ENCODE measurements at regions not wholly inside any gene's neighbourhood (a gene's known extent, or its start where the extent isn't known, plus 50 kb on each side); places are given as distances from the start of the nearest gene placed in this dataset.

- Histone ChIP-seq H2AFZ (ENCODE audit: low read length) (no peak overlapping the region), H3K9ac (ENCODE audit: low read length) (peak overlapping the region; percentile 86), H3K27me3 (ENCODE audit: low read length) (no peaks in the 10 kb centered on the region), H3K4me2 (ENCODE audit: low read length) (peak overlapping the region; percentile 62), H3K4me1 (ENCODE audit: insufficient read depth, low read length) (peaks cover 65% of the 10 kb centered on the region), H3K9me2 (replicated peaks; ENCODE audit: low read length) (no peaks in the 10 kb centered on the region), H3F3A (ENCODE audit: low read length, unreplicated experiment) (peaks cover 19% of the 10 kb centered on the region), H3K79me2 (ENCODE audit: low read length) (no peaks in the 10 kb centered on the region), H3K4me3 (ENCODE audit: low read length) (no peak overlapping the region), H3K36me3 (ENCODE audit: low read depth, low read length) (no peaks in the 10 kb centered on the region), H3K9me3 (ENCODE audit: low read length) (no peaks in the 10 kb centered on the region), H3K27ac (ENCODE audit: low read length) (peak overlapping the region; percentile 100), H4K20me1 (ENCODE audit: low read length) (no peaks in the 10 kb centered on the region)
- POLR2A ChIA-PET (ENCODE audit: unreplicated experiment) = no interaction called here
- no peak for ATAC-seq
- DNase-seq = no peak
- CTCF ChIA-PET = no interaction called here
- intact Hi-C loops (cut with micrococcal nuclease) = loop anchor here (5.0 kb wide), 1 partner anchor 139 kb away; no protein-coding TSS in a partner anchor
- no peak for TF ChIP-seq CTCF (conservative IDR thresholded peaks at IDR 0.05; ENCODE audit: low read depth, low read length)
- TF ChIP-seq EZH2 (IDR thresholded peaks at IDR 0.05; ENCODE audit: low read length, unreplicated experiment) = no peak
- TF ChIP-seq EZH2phosphoT487 (IDR thresholded peaks at IDR 0.05; ENCODE audit: borderline replicate concordance, low read length) = no peak
- no TSS peak for BruUV-seq (replicated peaks)
Observed at GRCh38 chr6:144896289-144896688, 611.2 kb downstream of the UTRN start.

DNA sequence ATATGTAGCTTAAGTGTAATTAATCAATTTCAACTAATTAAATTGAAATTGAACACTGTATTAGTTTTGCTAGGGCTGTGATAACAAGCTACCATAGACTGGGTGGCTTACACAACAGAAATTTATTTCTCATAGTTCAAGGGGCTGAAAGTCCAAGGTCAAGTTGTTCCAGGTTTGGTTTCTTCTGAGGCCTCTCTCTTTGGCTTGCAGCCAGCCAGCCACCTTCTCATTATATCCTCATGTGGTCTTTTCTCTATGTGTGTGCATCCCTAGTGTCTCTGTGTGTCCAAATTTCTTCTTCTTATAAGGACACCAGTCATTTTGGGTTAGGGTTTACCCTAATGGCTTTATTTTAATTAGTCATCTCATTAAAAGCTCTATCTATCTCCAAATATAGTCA is 611.7 kb downstream of the UTRN start:
- Histone ChIP-seq H3K9me3 (ENCODE audit: low read length) (no peaks in the 10 kb centered on the region), H3K27me3 (ENCODE audit: low read length) (no peaks in the 10 kb centered on the region), H3F3A (ENCODE audit: low read length, unreplicated experiment) (peaks cover 19% of the 10 kb centered on the region), H2AFZ (ENCODE audit: low read length) (no peak overlapping the region), H3K4me1 (ENCODE audit: insufficient read depth, low read length) (peaks cover 65% of the 10 kb centered on the region), H3K9ac (ENCODE audit: low read length) (peak overlapping the region; percentile 86), H3K79me2 (ENCODE audit: low read length) (no peaks in the 10 kb centered on the region), H4K20me1 (ENCODE audit: low read length) (no peaks in the 10 kb centered on the region), H3K36me3 (ENCODE audit: low read depth, low read length) (no peaks in the 10 kb centered on the region), H3K9me2 (replicated peaks; ENCODE audit: low read length) (no peaks in the 10 kb centered on the region), H3K4me2 (ENCODE audit: low read length) (peak overlapping the region; percentile 62), H3K27ac (ENCODE audit: low read length) (peak overlapping the region; percentile 100), H3K4me3 (ENCODE audit: low read length) (peak overlapping the region; percentile 10; the same call in 1 of the 2 replicates)
- TF ChIP-seq EZH2phosphoT487 (IDR thresholded peaks at IDR 0.05; ENCODE audit: borderline replicate concordance, low read length) = no peak
- no peak for TF ChIP-seq CTCF (conservative IDR thresholded peaks at IDR 0.05; ENCODE audit: low read depth, low read length)
- TF ChIP-seq EZH2 (IDR thresholded peaks at IDR 0.05; ENCODE audit: low read length, unreplicated experiment) = no peak
- intact Hi-C loops (cut with micrococcal nuclease) = loop anchor here (1.0 to 5.0 kb wide), 2 partner anchors 99 to 140 kb away; no protein-coding TSS in a partner anchor
- BruUV-seq (replicated peaks) = TSS peak; percentile 86
- POLR2A ChIA-PET (ENCODE audit: unreplicated experiment) = interaction anchor here (0.9 kb wide), 1 partner anchor 26 kb away, joined by 6 read pairs; no protein-coding TSS in a partner anchor
- CTCF ChIA-PET = interaction anchor here (0.6 kb wide), 1 partner anchor 241 kb away, joined by 3 read pairs; no protein-coding TSS in a partner anchor
- DNase-seq = no peak
- ATAC-seq = peak; percentile 1; the same call in 1 of the 2 replicates

DNA sequence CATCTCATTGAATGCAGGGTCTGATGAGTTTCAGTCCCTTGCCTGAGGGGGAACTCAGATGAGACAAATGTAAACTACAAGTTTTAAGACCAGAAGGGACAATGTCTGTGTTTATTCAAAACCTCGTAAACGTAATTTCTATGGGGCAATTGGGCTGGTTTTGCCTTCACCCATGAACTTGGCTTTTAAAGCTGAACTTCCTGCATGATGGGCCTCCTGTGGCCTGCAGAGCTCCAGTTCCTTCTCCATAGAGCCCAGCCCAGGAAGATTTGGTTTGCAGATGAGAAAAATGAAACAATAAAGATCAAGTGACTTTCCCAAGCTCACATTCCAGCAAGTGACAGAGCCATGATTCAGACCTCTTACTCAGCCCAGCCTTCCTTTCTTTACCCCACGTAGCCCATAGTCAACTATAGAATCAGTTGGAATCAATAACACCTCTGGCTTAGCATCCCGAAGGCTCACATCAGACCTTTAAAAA is 612.3 kb downstream of the UTRN start:
- POLR2A ChIA-PET (ENCODE audit: unreplicated experiment) = interaction anchor here (0.9 kb wide), 1 partner anchor 26 kb away, joined by 6 read pairs; no protein-coding TSS in a partner anchor
- H3K27me3 ChIP-seq (ENCODE audit: low read length) = no peaks in the 10 kb centered on the region
- H3K79me2 ChIP-seq (ENCODE audit: low read length) = no peaks in the 10 kb centered on the region
- peak overlapping the region; percentile 31; the same call in 1 of the 2 replicates for H3K4me3 ChIP-seq (ENCODE audit: low read length)
- intact Hi-C loops (cut with micrococcal nuclease) = loop anchor here (1.0 to 5.0 kb wide), 2 partner anchors 99 to 140 kb away; no protein-coding TSS in a partner anchor
- H3K9me2 ChIP-seq (replicated peaks; ENCODE audit: low read length) = no peaks in the 10 kb centered on the region
- H4K20me1 ChIP-seq (ENCODE audit: low read length) = no peaks in the 10 kb centered on the region
- H3K4me2 ChIP-seq (ENCODE audit: low read length) = peak overlapping the region; percentile 76
- ATAC-seq (peak; percentile 85), DNase-seq (peak; percentile 94)
- H3K27ac ChIP-seq (ENCODE audit: low read length) = peak overlapping the region; percentile 100
- H3K9ac ChIP-seq (ENCODE audit: low read length) = peak overlapping the region; percentile 86
- no peaks in the 10 kb centered on the region for H3K36me3 ChIP-seq (ENCODE audit: low read depth, low read length)
- TF ChIP-seq CTCF (conservative IDR thresholded peaks at IDR 0.05; ENCODE audit: low read depth, low read length) (no peak), EZH2 (IDR thresholded peaks at IDR 0.05; ENCODE audit: low read length, unreplicated experiment) (no peak), EZH2phosphoT487 (IDR thresholded peaks at IDR 0.05; ENCODE audit: borderline replicate concordance, low read length) (no peak)
- H3K4me1 ChIP-seq (ENCODE audit: insufficient read depth, low read length) = peaks cover 65% of the 10 kb centered on the region
- CTCF ChIA-PET = interaction anchor here (0.6 kb wide), 1 partner anchor 240 kb away, joined by 3 read pairs; no protein-coding TSS in a partner anchor
- no peak overlapping the region for H2AFZ ChIP-seq (ENCODE audit: low read length)
- H3F3A ChIP-seq (ENCODE audit: low read length, unreplicated experiment) = peaks cover 19% of the 10 kb centered on the region
- no TSS peak for BruUV-seq (replicated peaks)
- H3K9me3 ChIP-seq (ENCODE audit: low read length) = no peaks in the 10 kb centered on the region

Measured in PC-3 (cell line).